ENCODE measurements at regions not wholly inside any gene's neighbourhood (a gene's known extent, or its start where the extent isn't known, plus 50 kb on each side); places are given as distances from the start of the nearest gene placed in this dataset.

DNA sequence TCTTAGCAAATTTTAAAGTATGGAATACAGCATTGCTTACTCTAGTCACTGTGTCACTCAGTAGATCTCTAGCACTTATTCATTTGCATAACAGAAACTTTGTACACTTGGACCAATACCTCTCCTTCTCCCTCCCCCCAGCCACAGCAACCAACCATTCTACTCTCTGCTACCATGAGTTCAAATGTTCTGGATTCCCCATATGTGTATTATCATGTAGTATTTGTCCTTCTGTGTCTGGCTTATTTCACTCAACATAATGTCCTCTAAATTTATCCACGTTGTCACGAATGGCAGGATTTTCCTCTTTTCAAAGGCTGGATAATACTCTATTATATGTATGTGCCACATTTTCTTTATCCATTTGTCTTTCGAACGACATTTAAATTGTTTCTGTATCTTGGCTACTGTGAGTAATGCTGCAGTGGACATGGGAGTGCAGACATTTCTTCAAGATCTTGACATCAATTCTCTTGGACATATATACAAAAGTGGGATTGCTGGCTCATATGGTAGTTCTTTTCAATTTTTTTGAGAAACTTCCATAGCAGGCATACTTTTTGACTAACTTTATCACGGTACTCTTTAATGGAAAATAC lies 184.5 kb upstream of the SOX21 start:
- H3K36me3 ChIP-seq = no peaks in the 10 kb centered on the region
- 83 to 92% (median 87%) methylated on average over 5 of the region's 5 CpGs for WGBS, 5 donors
- H3K27ac ChIP-seq = no peak overlapping the region
- H3K9me3 ChIP-seq = no peaks in the 10 kb centered on the region
- DNase-seq = no peak
- H3K4me3 ChIP-seq = no peak overlapping the region
- H3K4me1 ChIP-seq = no peaks in the 10 kb centered on the region
- intact Hi-C loops (cut with DNase I; ENCODE audit: low total_unique reads) = no loop called here
- no peak for TF ChIP-seq POLR2AphosphoS5 (IDR thresholded peaks at IDR 0.05)
- TF ChIP-seq POLR2A (IDR thresholded peaks at IDR 0.05) = no peak
- TF ChIP-seq CTCF (IDR thresholded peaks at IDR 0.05 in 8 of 11, conservative IDR thresholded peaks at IDR 0.05 in 3 of 11) = no peak
- H3K27me3 ChIP-seq (replicated peaks in 1 of 7) = no peaks in the 10 kb centered on the region

- WGBS, 5 donors = 66 to 76% (median 72%) methylated on average over 2 of the region's 2 CpGs
- TF ChIP-seq POLR2A (IDR thresholded peaks at IDR 0.05) = no peak
- no peak for TF ChIP-seq POLR2AphosphoS5 (IDR thresholded peaks at IDR 0.05)
- no peak for TF ChIP-seq CTCF (IDR thresholded peaks at IDR 0.05 in 8 of 11, conservative IDR thresholded peaks at IDR 0.05 in 3 of 11)
- intact Hi-C loops (cut with DNase I; ENCODE audit: low total_unique reads) = no loop called here
- Histone ChIP-seq H3K36me3 (no peaks in the 10 kb centered on the region), H3K4me1 (no peaks in the 10 kb centered on the region), H3K9me3 (no peaks in the 10 kb centered on the region), H3K27me3 (replicated peaks in 1 of 7) (no peaks in the 10 kb centered on the region), H3K4me3 (no peak overlapping the region), H3K27ac (no peak overlapping the region)
- DNase-seq = no peak
These were observed 183.9 kb upstream of the SOX21 start for GRCh38 chr13:94896238-94896637.

DNA sequence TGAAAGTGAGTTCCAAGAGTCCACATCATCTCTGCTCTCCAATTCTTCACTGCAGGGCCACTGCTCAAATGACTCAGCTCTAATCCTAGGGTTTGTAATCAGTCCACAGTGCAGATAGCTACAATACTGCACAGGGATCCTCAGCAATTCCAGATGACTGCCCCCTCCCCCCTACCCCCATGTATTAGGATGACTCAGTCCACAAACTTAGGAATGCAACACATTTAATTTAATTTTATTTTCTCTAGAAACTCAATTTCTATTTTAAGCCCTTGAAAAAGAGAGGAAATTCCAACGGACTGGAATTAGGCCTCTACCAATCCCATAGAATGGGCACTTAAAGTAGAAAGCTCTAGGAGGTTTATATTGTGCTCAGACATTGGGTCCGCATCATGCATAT lies 173.8 kb upstream of the SOX21 start:
- Histone ChIP-seq H3K4me3 (no peak overlapping the region), H3K4me1 (no peaks in the 10 kb centered on the region), H3K36me3 (no peaks in the 10 kb centered on the region), H3K27me3 (replicated peaks in 1 of 7) (peaks cover 0 to 6% (median 0%) of the 10 kb centered on the region in 7 donors), H3K27ac (no peak overlapping the region), H3K9me3 (no peaks in the 10 kb centered on the region)
- intact Hi-C loops (cut with DNase I; ENCODE audit: low total_unique reads) = no loop called here
- WGBS, 5 donors = 25 to 89% (median 53%) methylated on average over 2 of the region's 2 CpGs
- DNase-seq = no peak
- TF ChIP-seq CTCF (IDR thresholded peaks at IDR 0.05 in 8 of 11, conservative IDR thresholded peaks at IDR 0.05 in 3 of 11) = no peak
- no peak for TF ChIP-seq POLR2AphosphoS5 (IDR thresholded peaks at IDR 0.05)
- no peak for TF ChIP-seq POLR2A (IDR thresholded peaks at IDR 0.05)

GRCh38 chr13:94880463-94880862 lies 168.1 kb upstream of the SOX21 start:
- WGBS, 5 donors = 59 to 83% (median 69%) methylated on average over 2 of the region's 2 CpGs
- DNase-seq = no peak
- TF ChIP-seq POLR2AphosphoS5 (IDR thresholded peaks at IDR 0.05) (no peak), POLR2A (IDR thresholded peaks at IDR 0.05) (no peak), CTCF (IDR thresholded peaks at IDR 0.05 in 8 of 11, conservative IDR thresholded peaks at IDR 0.05 in 3 of 11) (no peak)

More at GRCh38 chr13:94880463-94880862, 168.1 kb upstream of the SOX21 start:
- H3K4me3 ChIP-seq = no peak overlapping the region
- H3K9me3 ChIP-seq = peaks cover 0 to 8% (median 0%) of the 10 kb centered on the region in 8 donors
- no peaks in the 10 kb centered on the region for H3K4me1 ChIP-seq
- intact Hi-C loops (cut with DNase I; ENCODE audit: low total_unique reads) = no loop called here
- H3K27me3 ChIP-seq (replicated peaks in 1 of 7) = peaks cover 0 to 6% (median 0%) of the 10 kb centered on the region in 7 donors
- H3K27ac ChIP-seq = no peak overlapping the region
- H3K36me3 ChIP-seq = no peaks in the 10 kb centered on the region

Data from spleen (tissue), 11 donors.